ENCODE measurements at regions not wholly inside any gene's neighbourhood (a gene's known extent, or its start where the extent isn't known, plus 50 kb on each side); places are given as distances from the start of the nearest gene placed in this dataset.

- H3K9ac ChIP-seq (ENCODE audit: low read depth, low read length) = no peak overlapping the region
- no peaks in the 10 kb centered on the region for H3K9me3 ChIP-seq (ENCODE audit: control insufficient read depth, insufficient read depth, low read length)
- no peaks in the 10 kb centered on the region for H3K36me3 ChIP-seq (ENCODE audit: control insufficient read depth, insufficient read depth, low read length)
- H3K4me1 ChIP-seq (ENCODE audit: control insufficient read depth, insufficient read depth, low read length) = no peaks in the 10 kb centered on the region
- no peak overlapping the region for H3K27ac ChIP-seq (ENCODE audit: low read depth, low read length)
- no peaks in the 10 kb centered on the region for H3K27me3 ChIP-seq (ENCODE audit: control insufficient read depth, insufficient read depth, low read length)
- H3K4me3 ChIP-seq (ENCODE audit: low read depth, low read length) = no peak overlapping the region
Measured at GRCh38 chr3:18919158-18919557, 229.2 kb upstream of the KCNH8 start.

GRCh38 chr3:18917923-18918322, 230.4 kb upstream of the KCNH8 start:
- H3K4me3 ChIP-seq (ENCODE audit: low read depth, low read length) = no peak overlapping the region
- no peaks in the 10 kb centered on the region for H3K27me3 ChIP-seq (ENCODE audit: control insufficient read depth, insufficient read depth, low read length)
- H3K36me3 ChIP-seq (ENCODE audit: control insufficient read depth, insufficient read depth, low read length) = no peaks in the 10 kb centered on the region
- H3K9me3 ChIP-seq (ENCODE audit: control insufficient read depth, insufficient read depth, low read length) = no peaks in the 10 kb centered on the region
- H3K4me1 ChIP-seq (ENCODE audit: control insufficient read depth, insufficient read depth, low read length) = no peaks in the 10 kb centered on the region
- no peak overlapping the region for H3K9ac ChIP-seq (ENCODE audit: low read depth, low read length)
- H3K27ac ChIP-seq (ENCODE audit: low read depth, low read length) = no peak overlapping the region

- no peaks in the 10 kb centered on the region for H3K4me1 ChIP-seq (ENCODE audit: control insufficient read depth, insufficient read depth, low read length)
- H3K27ac ChIP-seq (ENCODE audit: low read depth, low read length) = no peak overlapping the region
- no peaks in the 10 kb centered on the region for H3K27me3 ChIP-seq (ENCODE audit: control insufficient read depth, insufficient read depth, low read length)
Measured at GRCh38 chr3:18902081-18902793, 246.1 kb upstream of the KCNH8 start.

GRCh38 chr3:18901571-18901970, 246.7 kb upstream of the KCNH8 start:
- Histone ChIP-seq H3K9ac (ENCODE audit: low read depth, low read length) (no peak overlapping the region), H3K27ac (ENCODE audit: low read depth, low read length) (no peak overlapping the region), H3K27me3 (ENCODE audit: control insufficient read depth, insufficient read depth, low read length) (no peaks in the 10 kb centered on the region), H3K36me3 (ENCODE audit: control insufficient read depth, insufficient read depth, low read length) (no peaks in the 10 kb centered on the region), H3K9me3 (ENCODE audit: control insufficient read depth, insufficient read depth, low read length) (no peaks in the 10 kb centered on the region), H3K4me1 (ENCODE audit: control insufficient read depth, insufficient read depth, low read length) (no peaks in the 10 kb centered on the region), H3K4me3 (ENCODE audit: low read depth, low read length) (no peak overlapping the region)

More at GRCh38 chr3:18902081-18902793, 246.1 kb upstream of the KCNH8 start:
- no peaks in the 10 kb centered on the region for H3K9me3 ChIP-seq (ENCODE audit: control insufficient read depth, insufficient read depth, low read length)
- H3K36me3 ChIP-seq (ENCODE audit: control insufficient read depth, insufficient read depth, low read length) = no peaks in the 10 kb centered on the region
- no peak overlapping the region for H3K9ac ChIP-seq (ENCODE audit: low read depth, low read length)
- no peak overlapping the region for H3K4me3 ChIP-seq (ENCODE audit: low read depth, low read length)

GRCh38 chr3:18900994-18901393, 247.3 kb upstream of the KCNH8 start:
- H3K27me3 ChIP-seq (ENCODE audit: control insufficient read depth, insufficient read depth, low read length) = no peaks in the 10 kb centered on the region
- H3K27ac ChIP-seq (ENCODE audit: low read depth, low read length) = no peak overlapping the region
- H3K9ac ChIP-seq (ENCODE audit: low read depth, low read length) = no peak overlapping the region
- no peak overlapping the region for H3K4me3 ChIP-seq (ENCODE audit: low read depth, low read length)
- H3K36me3 ChIP-seq (ENCODE audit: control insufficient read depth, insufficient read depth, low read length) = no peaks in the 10 kb centered on the region
- peaks cover 5% of the 10 kb centered on the region; the same call in 1 of the 2 replicates for H3K4me1 ChIP-seq (ENCODE audit: control insufficient read depth, insufficient read depth, low read length)
- H3K9me3 ChIP-seq (ENCODE audit: control insufficient read depth, insufficient read depth, low read length) = no peaks in the 10 kb centered on the region

- Histone ChIP-seq H3K36me3 (ENCODE audit: control insufficient read depth, insufficient read depth, low read length) (no peaks in the 10 kb centered on the region), H3K27me3 (ENCODE audit: control insufficient read depth, insufficient read depth, low read length) (no peaks in the 10 kb centered on the region), H3K9ac (ENCODE audit: low read depth, low read length) (no peak overlapping the region), H3K27ac (ENCODE audit: low read depth, low read length) (no peak overlapping the region), H3K4me1 (ENCODE audit: control insufficient read depth, insufficient read depth, low read length) (peaks cover 8% of the 10 kb centered on the region; the same call in 1 of the 2 replicates), H3K4me3 (ENCODE audit: low read depth, low read length) (no peak overlapping the region), H3K9me3 (ENCODE audit: control insufficient read depth, insufficient read depth, low read length) (no peaks in the 10 kb centered on the region)
Measured at GRCh38 chr3:18898911-18899310, 249.4 kb upstream of the KCNH8 start.

- no peak overlapping the region for H3K4me3 ChIP-seq (ENCODE audit: low read depth, low read length)
- H3K36me3 ChIP-seq (ENCODE audit: control insufficient read depth, insufficient read depth, low read length) = no peaks in the 10 kb centered on the region
- peaks cover 8% of the 10 kb centered on the region; the same call in 1 of the 2 replicates for H3K4me1 ChIP-seq (ENCODE audit: control insufficient read depth, insufficient read depth, low read length)
- H3K27me3 ChIP-seq (ENCODE audit: control insufficient read depth, insufficient read depth, low read length) = no peaks in the 10 kb centered on the region
- no peak overlapping the region for H3K27ac ChIP-seq (ENCODE audit: low read depth, low read length)
- no peak overlapping the region for H3K9ac ChIP-seq (ENCODE audit: low read depth, low read length)
- no peaks in the 10 kb centered on the region for H3K9me3 ChIP-seq (ENCODE audit: control insufficient read depth, insufficient read depth, low read length)
Measured at GRCh38 chr3:18892756-18893155, 255.6 kb upstream of the KCNH8 start.

GRCh38 chr3:18892047-18892446, 256.3 kb upstream of the KCNH8 start:
- Histone ChIP-seq H3K4me3 (ENCODE audit: low read depth, low read length) (no peak overlapping the region), H3K27ac (ENCODE audit: low read depth, low read length) (no peak overlapping the region), H3K9ac (ENCODE audit: low read depth, low read length) (no peak overlapping the region), H3K4me1 (ENCODE audit: control insufficient read depth, insufficient read depth, low read length) (peaks cover 8% of the 10 kb centered on the region; the same call in 1 of the 2 replicates), H3K9me3 (ENCODE audit: control insufficient read depth, insufficient read depth, low read length) (no peaks in the 10 kb centered on the region), H3K36me3 (ENCODE audit: control insufficient read depth, insufficient read depth, low read length) (no peaks in the 10 kb centered on the region), H3K27me3 (ENCODE audit: control insufficient read depth, insufficient read depth, low read length) (no peaks in the 10 kb centered on the region)

GRCh38 chr3:18891641-18892040, 256.7 kb upstream of the KCNH8 start:
- Histone ChIP-seq H3K27me3 (ENCODE audit: control insufficient read depth, insufficient read depth, low read length) (no peaks in the 10 kb centered on the region), H3K9me3 (ENCODE audit: control insufficient read depth, insufficient read depth, low read length) (no peaks in the 10 kb centered on the region), H3K9ac (ENCODE audit: low read depth, low read length) (no peak overlapping the region), H3K36me3 (ENCODE audit: control insufficient read depth, insufficient read depth, low read length) (no peaks in the 10 kb centered on the region), H3K4me3 (ENCODE audit: low read depth, low read length) (no peak overlapping the region), H3K27ac (ENCODE audit: low read depth, low read length) (no peak overlapping the region), H3K4me1 (ENCODE audit: control insufficient read depth, insufficient read depth, low read length) (peaks cover 8% of the 10 kb centered on the region; the same call in 1 of the 2 replicates)

- no peaks in the 10 kb centered on the region for H3K36me3 ChIP-seq (ENCODE audit: control insufficient read depth, insufficient read depth, low read length)
Measured at GRCh38 chr3:18890449-18890848, 257.9 kb upstream of the KCNH8 start.

GRCh38 chr3:18888819-18889218, 259.5 kb upstream of the KCNH8 start:
- Histone ChIP-seq H3K36me3 (ENCODE audit: control insufficient read depth, insufficient read depth, low read length) (no peaks in the 10 kb centered on the region), H3K27me3 (ENCODE audit: control insufficient read depth, insufficient read depth, low read length) (no peaks in the 10 kb centered on the region), H3K27ac (ENCODE audit: low read depth, low read length) (no peak overlapping the region), H3K9me3 (ENCODE audit: control insufficient read depth, insufficient read depth, low read length) (no peaks in the 10 kb centered on the region), H3K9ac (ENCODE audit: low read depth, low read length) (no peak overlapping the region), H3K4me3 (ENCODE audit: low read depth, low read length) (no peak overlapping the region), H3K4me1 (ENCODE audit: control insufficient read depth, insufficient read depth, low read length) (no peaks in the 10 kb centered on the region)

More at GRCh38 chr3:18890449-18890848, 257.9 kb upstream of the KCNH8 start:
- Histone ChIP-seq H3K27ac (ENCODE audit: low read depth, low read length) (no peak overlapping the region), H3K27me3 (ENCODE audit: control insufficient read depth, insufficient read depth, low read length) (no peaks in the 10 kb centered on the region), H3K4me1 (ENCODE audit: control insufficient read depth, insufficient read depth, low read length) (no peaks in the 10 kb centered on the region), H3K9me3 (ENCODE audit: control insufficient read depth, insufficient read depth, low read length) (no peaks in the 10 kb centered on the region), H3K4me3 (ENCODE audit: low read depth, low read length) (no peak overlapping the region), H3K9ac (ENCODE audit: low read depth, low read length) (no peak overlapping the region)

Data from HUES48 (cell line).